ENCODE measurements at regions not wholly inside any gene's neighbourhood (a gene's known extent, or its start where the extent isn't known, plus 50 kb on each side); places are given as distances from the start of the nearest gene placed in this dataset.

- Mint-ChIP-seq H3K9me3 (no peaks in the 10 kb centered on the region), H3K4me3 (no peak overlapping the region), H3K27me3 (no peaks in the 10 kb centered on the region), H3K4me1 (no peaks in the 10 kb centered on the region), H3K36me3 (no peaks in the 10 kb centered on the region), H3K27ac (no peak overlapping the region)
Observed at GRCh38 chr10:78395162-78395561, 361.5 kb downstream of the RPS24 start.

- H3K27me3 Mint-ChIP-seq, result no peaks in the 10 kb centered on the region
- H3K4me1 Mint-ChIP-seq, result no peaks in the 10 kb centered on the region
- no peak overlapping the region for H3K27ac Mint-ChIP-seq
- H3K4me3 Mint-ChIP-seq, result no peak overlapping the region
- H3K36me3 Mint-ChIP-seq, result no peaks in the 10 kb centered on the region
- no peaks in the 10 kb centered on the region for H3K9me3 Mint-ChIP-seq
Observed at GRCh38 chr10:78396754-78397153, 363.1 kb downstream of the RPS24 start.

DNA sequence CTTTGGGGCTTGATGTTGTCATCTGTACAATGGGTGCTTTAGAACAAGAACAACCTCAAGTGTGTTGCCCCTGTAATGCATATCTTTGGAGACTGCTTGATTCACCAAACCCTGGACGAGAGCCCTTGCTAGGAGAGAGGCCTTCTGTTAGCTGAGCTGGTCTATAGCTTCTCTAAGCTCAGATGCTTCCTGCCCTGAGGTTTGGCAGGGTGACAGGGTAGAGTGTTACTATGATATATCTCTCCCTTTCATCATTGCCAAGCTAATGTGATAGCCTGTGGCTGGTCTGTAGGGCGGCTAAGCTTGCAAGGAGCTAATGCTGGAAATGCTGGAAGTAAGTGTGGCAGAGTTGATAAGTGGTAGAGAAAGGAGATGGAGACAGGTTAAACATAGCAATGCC, 364.1 kb downstream of the RPS24 start:
- Mint-ChIP-seq H3K36me3 (no peaks in the 10 kb centered on the region), H3K4me3 (no peak overlapping the region), H3K4me1 (no peaks in the 10 kb centered on the region), H3K9me3 (no peaks in the 10 kb centered on the region), H3K27ac (no peak overlapping the region), H3K27me3 (no peaks in the 10 kb centered on the region)

DNA sequence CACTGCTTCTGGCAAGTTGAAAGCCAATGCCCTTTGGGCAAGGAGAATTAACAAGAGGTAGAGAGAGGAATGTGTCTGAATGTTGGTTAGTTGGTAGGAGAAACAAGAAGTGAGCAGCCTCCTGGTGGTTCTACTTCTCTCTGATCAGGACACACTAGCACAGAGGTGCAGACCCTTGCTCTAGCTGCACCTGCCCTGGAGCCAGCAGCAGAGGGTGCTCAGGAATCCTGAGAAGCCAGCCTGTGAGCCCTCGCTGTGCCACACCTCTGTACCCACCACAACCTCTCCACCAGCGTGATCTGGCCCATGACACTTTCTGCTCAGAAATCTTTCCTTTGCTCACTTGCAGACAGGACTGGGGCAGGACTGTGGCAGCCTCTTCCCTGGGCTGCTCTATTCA, 364.7 kb downstream of the RPS24 start:
- Mint-ChIP-seq H3K36me3 (no peaks in the 10 kb centered on the region), H3K9me3 (no peaks in the 10 kb centered on the region), H3K27ac (no peak overlapping the region), H3K4me3 (no peak overlapping the region), H3K27me3 (no peaks in the 10 kb centered on the region), H3K4me1 (no peaks in the 10 kb centered on the region)

- peaks cover 5% of the 10 kb centered on the region for H3K4me1 Mint-ChIP-seq
- no peak overlapping the region for H3K27ac Mint-ChIP-seq
- H3K4me3 Mint-ChIP-seq, result no peak overlapping the region
- peaks cover 8% of the 10 kb centered on the region for H3K27me3 Mint-ChIP-seq
- no peaks in the 10 kb centered on the region for H3K9me3 Mint-ChIP-seq
- no peaks in the 10 kb centered on the region for H3K36me3 Mint-ChIP-seq
Observed at GRCh38 chr10:78401624-78402367, 368.1 kb downstream of the RPS24 start.

DNA sequence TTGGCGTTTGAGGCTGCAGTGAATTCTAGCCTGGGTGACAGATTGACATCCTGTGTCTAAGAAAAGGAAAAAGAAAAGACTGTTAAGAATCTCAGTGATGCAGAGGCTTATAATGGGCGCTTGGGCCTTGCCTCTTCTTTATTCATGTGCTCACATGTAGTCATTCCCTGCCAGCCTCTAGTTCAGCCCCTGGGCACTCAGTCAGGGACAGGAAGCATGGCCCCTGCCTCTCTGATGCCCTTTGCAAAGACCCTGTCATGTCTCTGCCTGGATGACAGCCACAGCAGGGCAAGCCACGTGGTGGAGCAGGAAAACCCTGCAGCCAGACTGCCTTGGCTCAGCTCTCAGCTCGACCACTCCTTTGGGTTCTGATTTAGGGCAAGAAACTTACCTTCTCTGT, 368.9 kb downstream of the RPS24 start:
- H3K9me3 Mint-ChIP-seq, result no peaks in the 10 kb centered on the region
- H3K4me1 Mint-ChIP-seq, result peaks cover 8% of the 10 kb centered on the region
- H3K36me3 Mint-ChIP-seq, result no peaks in the 10 kb centered on the region
- no peak overlapping the region for H3K27ac Mint-ChIP-seq
- H3K27me3 Mint-ChIP-seq, result peaks cover 11% of the 10 kb centered on the region
- H3K4me3 Mint-ChIP-seq, result no peak overlapping the region

DNA sequence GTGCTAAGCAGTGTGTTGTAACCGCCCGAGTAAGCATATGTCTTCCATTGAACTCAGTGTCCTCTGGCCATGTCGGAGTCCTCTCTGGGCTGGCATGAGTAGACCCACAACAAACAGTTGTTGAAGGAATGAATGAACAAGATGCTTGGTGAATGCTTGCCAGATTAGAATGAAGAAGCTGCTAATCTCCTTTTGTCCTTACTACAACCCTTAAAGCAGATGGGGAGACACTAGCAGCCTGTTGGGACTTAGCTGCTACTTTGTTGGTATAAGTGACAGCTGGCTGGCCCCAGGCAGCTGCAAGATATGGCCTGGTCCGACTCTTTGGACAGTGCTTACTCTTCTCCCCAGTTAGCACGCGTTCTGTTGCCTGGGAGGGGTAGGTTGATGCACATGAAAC, 370.1 kb downstream of the RPS24 start:
- Mint-ChIP-seq H3K4me3 (no peak overlapping the region), H3K36me3 (no peaks in the 10 kb centered on the region), H3K27me3 (peaks cover 11% of the 10 kb centered on the region), H3K4me1 (peaks cover 8% of the 10 kb centered on the region), H3K27ac (no peak overlapping the region), H3K9me3 (no peaks in the 10 kb centered on the region)

DNA sequence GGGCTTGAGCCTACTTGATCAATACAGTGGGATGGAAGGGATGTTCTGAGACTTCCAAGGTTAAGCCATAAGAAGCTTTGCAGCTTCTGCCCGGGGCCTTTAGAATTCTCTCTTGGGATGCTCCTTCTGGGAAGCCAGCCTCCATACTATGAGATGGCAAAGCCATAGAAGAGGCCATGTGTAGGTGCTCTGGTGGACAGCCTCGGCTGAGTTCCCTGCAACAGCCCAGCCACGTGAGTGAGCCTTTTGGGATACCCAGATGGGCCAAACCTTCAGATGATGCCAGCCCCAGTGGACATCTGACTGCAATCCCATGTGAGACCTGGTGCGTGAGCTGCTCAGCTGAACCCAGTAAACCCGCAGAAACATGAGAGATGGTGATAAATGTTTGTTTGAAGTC, 370.6 kb downstream of the RPS24 start:
- Mint-ChIP-seq H3K4me1 (peaks cover 8% of the 10 kb centered on the region), H3K27me3 (peaks cover 13% of the 10 kb centered on the region), H3K36me3 (no peaks in the 10 kb centered on the region), H3K9me3 (no peaks in the 10 kb centered on the region), H3K27ac (no peak overlapping the region), H3K4me3 (no peak overlapping the region)

- Mint-ChIP-seq H3K4me3 (no peak overlapping the region), H3K27ac (no peak overlapping the region), H3K36me3 (no peaks in the 10 kb centered on the region), H3K27me3 (peaks cover 13% of the 10 kb centered on the region), H3K9me3 (no peaks in the 10 kb centered on the region), H3K4me1 (peaks cover 8% of the 10 kb centered on the region)
Observed at GRCh38 chr10:78405231-78405630, 371.6 kb downstream of the RPS24 start.

DNA sequence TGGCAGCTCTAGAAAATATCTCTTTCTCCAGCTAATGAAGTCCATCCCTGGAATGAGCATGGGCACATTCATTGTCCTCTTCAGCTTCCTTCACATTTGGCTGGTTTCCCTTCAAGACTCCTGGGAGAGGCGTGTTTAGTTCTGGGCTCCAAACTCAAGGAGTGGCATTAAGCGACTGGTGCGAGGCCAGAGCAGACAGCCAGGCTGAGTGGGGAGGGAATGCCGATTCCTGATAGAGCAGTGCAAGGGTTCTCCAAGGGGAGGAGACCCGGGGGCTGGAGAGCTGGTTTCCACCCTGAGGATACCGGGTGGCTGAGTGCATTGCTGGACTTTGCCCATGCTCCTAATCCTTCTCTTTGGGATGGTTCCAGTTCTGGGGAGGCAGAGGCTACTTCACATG, 372.1 kb downstream of the RPS24 start:
- peaks cover 8% of the 10 kb centered on the region for H3K4me1 Mint-ChIP-seq
- H3K36me3 Mint-ChIP-seq, result no peaks in the 10 kb centered on the region
- H3K9me3 Mint-ChIP-seq, result no peaks in the 10 kb centered on the region
- H3K27me3 Mint-ChIP-seq, result peaks cover 13% of the 10 kb centered on the region
- no peak overlapping the region for H3K27ac Mint-ChIP-seq
- no peak overlapping the region for H3K4me3 Mint-ChIP-seq

GRCh38 chr10:78406648-78407008, 373.0 kb downstream of the RPS24 start:
- no peaks in the 10 kb centered on the region for H3K9me3 Mint-ChIP-seq
- peaks cover 8% of the 10 kb centered on the region for H3K4me1 Mint-ChIP-seq
- no peaks in the 10 kb centered on the region for H3K36me3 Mint-ChIP-seq
- H3K27me3 Mint-ChIP-seq, result peaks cover 13% of the 10 kb centered on the region
- H3K27ac Mint-ChIP-seq, result no peak overlapping the region
- H3K4me3 Mint-ChIP-seq, result peak overlapping the region; percentile 82

GRCh38 chr10:78407009-78407711, 373.5 kb downstream of the RPS24 start:
- no peaks in the 10 kb centered on the region for H3K9me3 Mint-ChIP-seq
- no peaks in the 10 kb centered on the region for H3K36me3 Mint-ChIP-seq

DNA sequence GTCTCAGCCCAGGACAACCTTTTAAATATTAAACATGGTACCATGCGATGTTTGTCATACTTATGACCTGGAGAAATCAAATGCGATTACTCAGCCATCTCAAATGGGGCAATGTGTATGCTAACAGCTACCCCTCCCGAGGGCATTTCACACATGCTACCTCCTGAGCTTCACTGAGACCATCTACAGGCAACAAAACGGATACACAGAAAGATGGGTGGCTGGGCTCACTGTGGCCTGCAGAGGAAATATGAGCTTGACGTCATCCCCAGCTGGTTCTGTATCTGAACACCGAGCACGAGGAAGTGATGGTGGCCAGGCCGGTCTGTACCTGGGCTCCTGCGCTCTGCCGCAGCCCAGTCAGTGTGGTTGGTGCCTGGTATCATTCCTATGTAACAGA, 374.3 kb downstream of the RPS24 start:
- H3K36me3 Mint-ChIP-seq, result no peaks in the 10 kb centered on the region
- H3K27me3 Mint-ChIP-seq, result peaks cover 13% of the 10 kb centered on the region
- H3K27ac Mint-ChIP-seq, result no peak overlapping the region
- H3K9me3 Mint-ChIP-seq, result no peaks in the 10 kb centered on the region
- H3K4me3 Mint-ChIP-seq, result no peak overlapping the region
- peaks cover 8% of the 10 kb centered on the region for H3K4me1 Mint-ChIP-seq

More at GRCh38 chr10:78407009-78407711, 373.5 kb downstream of the RPS24 start:
- peak overlapping the region; percentile 82 for H3K4me3 Mint-ChIP-seq
- H3K4me1 Mint-ChIP-seq, result peaks cover 8% of the 10 kb centered on the region
- H3K27me3 Mint-ChIP-seq, result peaks cover 13% of the 10 kb centered on the region
- H3K27ac Mint-ChIP-seq, result no peak overlapping the region

- Mint-ChIP-seq H3K36me3 (no peaks in the 10 kb centered on the region), H3K9me3 (no peaks in the 10 kb centered on the region), H3K27ac (no peak overlapping the region), H3K4me1 (peaks cover 8% of the 10 kb centered on the region), H3K4me3 (no peak overlapping the region), H3K27me3 (peaks cover 13% of the 10 kb centered on the region)
Observed at GRCh38 chr10:78408671-78409472, 375.2 kb downstream of the RPS24 start.

GRCh38 chr10:78410046-78410965, 376.6 kb downstream of the RPS24 start:
- peaks cover 8% of the 10 kb centered on the region for H3K4me1 Mint-ChIP-seq

More at GRCh38 chr10:78410046-78410965, 376.6 kb downstream of the RPS24 start:
- H3K27ac Mint-ChIP-seq, result no peak overlapping the region
- no peak overlapping the region for H3K4me3 Mint-ChIP-seq
- H3K9me3 Mint-ChIP-seq, result no peaks in the 10 kb centered on the region
- H3K36me3 Mint-ChIP-seq, result no peaks in the 10 kb centered on the region
- peaks cover 11% of the 10 kb centered on the region for H3K27me3 Mint-ChIP-seq

Measured in activated naive CD4-positive, alpha-beta T cell treated with anti-CD3 and anti-CD28 coated beads, Interleukin-2, amount 50 U/mL, for 24 hours (primary cell).